ENCODE measurements at regions not wholly inside any gene's neighbourhood (a gene's known extent, or its start where the extent isn't known, plus 50 kb on each side); places are given as distances from the start of the nearest gene placed in this dataset.

DNA sequence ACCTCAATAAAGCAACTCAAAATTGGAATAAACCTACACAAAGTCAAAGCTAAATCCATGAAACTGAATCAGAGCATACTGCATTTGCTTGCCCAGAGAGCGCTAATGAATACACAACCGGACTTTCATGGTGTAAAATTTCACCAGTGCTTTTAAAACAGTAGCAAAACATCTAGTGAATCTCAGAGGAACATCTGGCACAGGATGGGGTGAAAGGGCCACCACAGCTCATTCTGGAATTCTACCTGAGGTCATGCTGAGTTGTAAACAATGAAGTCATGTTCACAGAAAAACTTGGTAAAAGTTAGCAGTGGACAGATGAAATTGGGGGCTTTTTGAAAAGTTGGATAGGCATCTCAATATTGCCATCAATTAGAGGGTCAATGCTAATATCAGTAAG, 125.6 kb upstream of the STXBP5 start:
- TF ChIP-seq, protein P1, sequence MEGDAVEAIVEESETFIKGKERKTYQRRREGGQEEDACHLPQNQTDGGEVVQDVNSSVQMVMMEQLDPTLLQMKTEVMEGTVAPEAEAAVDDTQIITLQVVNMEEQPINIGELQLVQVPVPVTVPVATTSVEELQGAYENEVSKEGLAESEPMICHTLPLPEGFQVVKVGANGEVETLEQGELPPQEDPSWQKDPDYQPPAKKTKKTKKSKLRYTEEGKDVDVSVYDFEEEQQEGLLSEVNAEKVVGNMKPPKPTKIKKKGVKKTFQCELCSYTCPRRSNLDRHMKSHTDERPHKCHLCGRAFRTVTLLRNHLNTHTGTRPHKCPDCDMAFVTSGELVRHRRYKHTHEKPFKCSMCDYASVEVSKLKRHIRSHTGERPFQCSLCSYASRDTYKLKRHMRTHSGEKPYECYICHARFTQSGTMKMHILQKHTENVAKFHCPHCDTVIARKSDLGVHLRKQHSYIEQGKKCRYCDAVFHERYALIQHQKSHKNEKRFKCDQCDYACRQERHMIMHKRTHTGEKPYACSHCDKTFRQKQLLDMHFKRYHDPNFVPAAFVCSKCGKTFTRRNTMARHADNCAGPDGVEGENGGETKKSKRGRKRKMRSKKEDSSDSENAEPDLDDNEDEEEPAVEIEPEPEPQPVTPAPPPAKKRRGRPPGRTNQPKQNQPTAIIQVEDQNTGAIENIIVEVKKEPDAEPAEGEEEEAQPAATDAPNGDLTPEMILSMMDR (conservative IDR thresholded peaks at IDR 0.05; ENCODE audit: low read depth, low read length), result no peak
- peak; percentile 84 for DNase-seq (ENCODE audit: low read depth)
- no peak overlapping the region for H3K4me3 ChIP-seq (ENCODE audit: low read depth, low read length)

DNA sequence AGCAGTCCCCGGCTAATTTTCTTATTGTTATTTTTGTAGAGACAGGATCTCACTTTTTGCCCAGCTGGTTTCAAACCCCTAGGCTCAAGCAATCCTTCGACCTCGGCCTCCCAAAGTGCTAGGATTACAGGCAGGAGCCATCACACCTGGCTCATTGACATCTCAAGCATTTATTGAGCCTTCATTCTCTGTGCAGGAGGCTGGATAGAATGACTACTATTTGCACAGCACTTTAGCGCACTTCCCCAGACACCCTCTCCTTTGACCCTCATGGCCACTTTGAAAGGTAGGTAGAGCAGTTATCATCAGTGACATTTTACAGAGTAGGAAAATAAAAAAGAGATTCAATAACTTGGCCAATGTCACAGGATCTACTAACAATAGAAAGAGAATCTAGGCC, 124.0 kb upstream of the STXBP5 start:
- TF ChIP-seq, protein P1 (conservative IDR thresholded peaks at IDR 0.05; ENCODE audit: low read depth, low read length), result no peak
- DNase-seq (ENCODE audit: low read depth), result no peak

DNA sequence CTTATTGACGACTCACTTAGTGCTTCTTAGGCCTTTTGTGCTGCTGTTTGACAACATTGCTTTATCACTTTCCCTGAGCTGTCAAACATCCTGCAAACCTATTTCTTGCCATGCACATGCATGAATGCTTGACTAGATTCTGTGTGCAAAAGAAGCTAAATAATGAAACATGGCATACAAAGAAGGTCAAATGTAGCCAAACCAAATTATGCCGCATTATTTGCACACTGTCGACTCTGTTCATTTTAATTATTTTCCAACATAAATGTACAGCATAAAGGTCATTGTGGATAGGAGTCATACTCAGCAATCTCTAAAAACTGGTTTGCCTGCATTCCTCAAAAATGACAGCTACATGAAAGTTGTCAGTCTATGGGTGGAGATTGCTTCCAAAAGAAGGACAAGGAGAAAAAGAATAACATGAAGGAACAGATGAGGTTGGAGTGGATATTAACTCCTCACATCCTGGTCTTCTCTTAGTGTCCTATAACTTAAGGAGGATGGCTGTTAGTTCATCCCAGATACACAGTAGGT, 123.1 kb upstream of the STXBP5 start:
- H3K4me3 ChIP-seq (ENCODE audit: low read depth, low read length), result no peak overlapping the region
- DNase-seq (ENCODE audit: low read depth), result no peak
- TF ChIP-seq, protein P1 (conservative IDR thresholded peaks at IDR 0.05; ENCODE audit: low read depth, low read length), result no peak

More for the DNA sequence above, 124.0 kb upstream of the STXBP5 start:
- H3K4me3 ChIP-seq (ENCODE audit: low read depth, low read length), result no peak overlapping the region

DNA sequence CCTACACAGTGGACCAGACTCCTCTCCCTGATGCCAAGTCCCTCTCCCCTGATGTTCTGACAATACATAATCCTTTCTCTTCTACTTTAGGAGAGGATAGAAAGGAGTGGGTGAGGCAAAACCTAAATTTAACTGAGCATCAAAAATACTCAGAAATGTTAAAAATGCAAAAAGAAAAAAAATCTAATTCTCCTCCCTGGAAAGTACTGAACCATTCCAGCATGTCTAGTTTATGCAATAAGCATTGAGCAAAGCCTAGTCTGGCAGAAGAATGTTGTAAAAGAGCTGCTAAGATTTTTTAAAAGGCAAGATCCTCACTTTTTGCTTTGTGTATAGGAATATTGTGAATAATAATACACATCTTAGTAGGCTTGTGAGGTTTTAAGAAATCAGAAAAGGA, 116.6 kb upstream of the STXBP5 start:
- TF ChIP-seq, protein P1 (conservative IDR thresholded peaks at IDR 0.05; ENCODE audit: low read depth, low read length), result no peak
- no peak overlapping the region for H3K4me3 ChIP-seq (ENCODE audit: low read depth, low read length)
- DNase-seq (ENCODE audit: low read depth), result peak; percentile 38

DNA sequence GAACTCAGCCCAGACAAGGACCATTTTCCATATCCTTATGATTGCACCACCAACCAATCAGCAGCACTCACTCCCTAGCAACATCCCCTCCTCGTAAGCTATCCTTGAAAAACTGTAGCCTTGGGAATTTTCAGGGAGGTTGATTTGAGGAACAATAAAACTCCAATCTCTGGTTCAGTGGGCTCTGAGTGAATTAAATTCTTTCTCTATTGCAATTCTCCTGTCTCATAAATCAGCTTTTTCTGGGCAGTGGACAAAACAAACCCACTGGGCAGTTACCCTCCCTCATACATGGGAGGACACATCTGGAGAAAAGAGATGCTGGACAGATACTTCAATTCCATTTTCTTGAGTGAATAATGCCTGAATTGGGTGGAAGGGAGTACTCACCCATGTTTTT, 115.4 kb upstream of the STXBP5 start:
- no peak overlapping the region for H3K4me3 ChIP-seq (ENCODE audit: low read depth, low read length)
- TF ChIP-seq, protein P1 (conservative IDR thresholded peaks at IDR 0.05; ENCODE audit: low read depth, low read length), result no peak
- no peak for DNase-seq (ENCODE audit: low read depth)

DNA sequence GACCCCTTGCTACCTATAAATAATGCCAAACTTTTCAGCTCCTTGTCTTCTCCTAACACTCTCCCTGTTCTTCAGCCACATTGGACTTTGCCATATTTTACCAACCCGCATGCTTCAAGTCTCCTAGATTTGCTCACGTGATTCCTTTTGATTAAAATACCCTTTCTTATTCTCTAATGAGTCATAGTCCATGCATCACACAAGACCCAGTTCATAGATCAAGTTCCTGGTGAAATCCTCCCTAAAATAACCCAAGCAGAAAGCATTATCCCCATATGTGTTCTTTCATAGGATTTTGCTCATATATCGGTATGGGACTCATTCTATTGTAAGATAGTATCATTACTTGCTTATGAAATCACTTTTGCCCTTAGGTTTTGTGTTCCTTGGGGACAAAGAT, 108.9 kb upstream of the STXBP5 start:
- H3K4me3 ChIP-seq (ENCODE audit: low read depth, low read length), result no peak overlapping the region
- no peak for DNase-seq (ENCODE audit: low read depth)
- TF ChIP-seq, protein P1 (conservative IDR thresholded peaks at IDR 0.05; ENCODE audit: low read depth, low read length), result no peak

DNA sequence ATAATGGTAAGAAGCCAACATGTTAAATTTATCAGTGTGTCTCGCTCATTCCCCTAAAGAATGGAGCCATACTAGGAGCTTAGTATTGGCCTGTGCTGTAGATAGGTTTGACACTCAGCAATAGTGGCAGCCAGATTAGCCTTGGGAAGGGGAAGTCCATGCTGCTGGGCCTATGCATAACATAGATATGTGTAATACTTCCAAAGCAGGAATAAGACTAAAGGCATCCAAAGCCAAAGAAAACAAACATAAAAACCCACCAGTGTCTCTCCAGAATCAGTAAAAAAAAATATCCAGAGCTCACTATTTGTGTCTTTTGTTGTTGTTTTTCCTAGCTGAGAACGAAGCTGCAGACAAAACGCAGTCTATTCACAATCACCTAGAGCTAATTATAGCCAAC, 104.2 kb upstream of the STXBP5 start:
- no peak overlapping the region for H3K4me3 ChIP-seq (ENCODE audit: low read depth, low read length)
- TF ChIP-seq, protein P1 (conservative IDR thresholded peaks at IDR 0.05; ENCODE audit: low read depth, low read length), result no peak
- peak; percentile 91 for DNase-seq (ENCODE audit: low read depth)

Data from choroid plexus epithelial cell (primary cell).